ENCODE measurements at regions not wholly inside any gene's neighbourhood (a gene's known extent, or its start where the extent isn't known, plus 50 kb on each side); places are given as distances from the start of the nearest gene placed in this dataset.

GRCh38 chr10:107740962-107741690 lies 576.6 kb upstream of the SORCS1 start:
- no peak overlapping the region for H3K4me3 ChIP-seq (ENCODE audit: low read depth, low read length)
- TF ChIP-seq CTCF (IDR thresholded peaks at IDR 0.05; ENCODE audit: low read depth, low read length, missing control alignments) = no peak
- DNase-seq (ENCODE audit: low read depth) = no peak

GRCh38 chr10:107739951-107740350 lies 575.4 kb upstream of the SORCS1 start:
- no peak for TF ChIP-seq CTCF (IDR thresholded peaks at IDR 0.05; ENCODE audit: low read depth, low read length, missing control alignments)
- H3K4me3 ChIP-seq (ENCODE audit: low read depth, low read length) = no peak overlapping the region
- DNase-seq (ENCODE audit: low read depth) = no peak

- no peak for TF ChIP-seq CTCF (IDR thresholded peaks at IDR 0.05; ENCODE audit: low read depth, low read length, missing control alignments)
- DNase-seq (ENCODE audit: low read depth) = no peak
- H3K4me3 ChIP-seq (ENCODE audit: low read depth, low read length) = no peak overlapping the region
Measured at GRCh38 chr10:107733328-107734130, 569.0 kb upstream of the SORCS1 start.

- no peak for TF ChIP-seq CTCF (IDR thresholded peaks at IDR 0.05; ENCODE audit: low read depth, low read length, missing control alignments)
- H3K4me3 ChIP-seq (ENCODE audit: low read depth, low read length) = no peak overlapping the region
- DNase-seq (ENCODE audit: low read depth) = no peak
Measured at GRCh38 chr10:107732045-107732444, 567.5 kb upstream of the SORCS1 start.

GRCh38 chr10:107728807-107729206 lies 564.3 kb upstream of the SORCS1 start:
- no peak for DNase-seq (ENCODE audit: low read depth)
- no peak for TF ChIP-seq CTCF (IDR thresholded peaks at IDR 0.05; ENCODE audit: low read depth, low read length, missing control alignments)
- no peak overlapping the region for H3K4me3 ChIP-seq (ENCODE audit: low read depth, low read length)

- DNase-seq (ENCODE audit: low read depth) = no peak
- no peak overlapping the region for H3K4me3 ChIP-seq (ENCODE audit: low read depth, low read length)
- no peak for TF ChIP-seq CTCF (IDR thresholded peaks at IDR 0.05; ENCODE audit: low read depth, low read length, missing control alignments)
Measured at GRCh38 chr10:107727767-107728317, 563.3 kb upstream of the SORCS1 start.
